ENCODE measurements at regions not wholly inside any gene's neighbourhood (a gene's known extent, or its start where the extent isn't known, plus 50 kb on each side); places are given as distances from the start of the nearest gene placed in this dataset.
A peak's percentile ranks its signal among the peaks of the same experiment; 100 is the strongest.

DNA sequence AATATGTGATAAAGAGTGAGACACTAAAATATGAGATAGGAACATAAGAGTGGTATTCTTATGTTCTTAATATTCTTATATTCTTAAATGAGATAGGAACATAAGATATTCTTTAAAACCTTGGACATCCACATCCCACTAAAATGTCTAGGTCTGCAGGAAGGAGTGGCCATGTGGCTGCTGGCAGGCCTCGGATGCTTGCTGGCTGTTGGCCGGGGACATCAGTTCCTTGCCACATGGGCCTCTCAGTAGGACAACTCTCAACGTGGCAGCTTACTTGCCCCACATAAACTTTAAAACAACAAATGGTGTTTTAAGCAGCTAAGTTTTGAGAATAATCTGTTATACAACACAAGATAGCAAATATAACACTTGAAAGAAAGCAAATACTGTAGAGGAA is 240.1 kb downstream of the CASP12 start:
- Mint-ChIP-seq H3K4me1 (peaks cover 12% of the 10 kb centered on the region), H3K27me3 (no peaks in the 10 kb centered on the region), H3K27ac (ENCODE audit: low read depth) (no peak overlapping the region), H3K4me3 (no peak overlapping the region), H3K36me3 (ENCODE audit: insufficient read depth) (peaks cover 3% of the 10 kb centered on the region), H3K9me3 (no peaks in the 10 kb centered on the region)
- DNase-seq (ENCODE audit: low spot score in 2 of 2), result no peak
- ATAC-seq (replicated peaks; ENCODE audit: extremely low read depth, poor library complexity, severe bottlenecking), result no peak

DNA sequence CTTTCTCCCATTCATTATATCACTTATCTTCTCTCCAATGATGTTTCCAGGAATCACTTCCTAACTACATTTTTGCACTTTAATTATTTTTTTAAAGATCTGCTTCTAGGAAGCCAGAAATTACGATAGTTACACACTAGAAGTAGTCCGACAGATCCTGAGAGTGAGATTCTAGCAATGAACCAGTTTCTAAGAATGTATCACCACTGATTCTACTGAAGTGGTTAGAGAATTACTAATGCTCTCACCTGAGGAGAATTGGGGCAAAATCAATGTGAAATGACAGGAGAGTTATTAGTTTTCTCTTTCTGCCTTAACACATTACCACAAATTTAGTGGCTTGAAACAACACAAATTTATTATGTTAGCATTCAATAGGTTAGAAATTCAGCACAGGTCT is 241.2 kb downstream of the CASP12 start:
- no peaks in the 10 kb centered on the region for H3K27me3 Mint-ChIP-seq
- DNase-seq (ENCODE audit: low spot score in 2 of 2), result no peak
- H3K4me3 Mint-ChIP-seq, result no peak overlapping the region
- H3K4me1 Mint-ChIP-seq, result peaks cover 17% of the 10 kb centered on the region
- no peaks in the 10 kb centered on the region for H3K9me3 Mint-ChIP-seq
- no peak overlapping the region for H3K27ac Mint-ChIP-seq (ENCODE audit: low read depth)
- peaks cover 3% of the 10 kb centered on the region for H3K36me3 Mint-ChIP-seq (ENCODE audit: insufficient read depth)
- ATAC-seq (replicated peaks; ENCODE audit: extremely low read depth, poor library complexity, severe bottlenecking), result no peak

DNA sequence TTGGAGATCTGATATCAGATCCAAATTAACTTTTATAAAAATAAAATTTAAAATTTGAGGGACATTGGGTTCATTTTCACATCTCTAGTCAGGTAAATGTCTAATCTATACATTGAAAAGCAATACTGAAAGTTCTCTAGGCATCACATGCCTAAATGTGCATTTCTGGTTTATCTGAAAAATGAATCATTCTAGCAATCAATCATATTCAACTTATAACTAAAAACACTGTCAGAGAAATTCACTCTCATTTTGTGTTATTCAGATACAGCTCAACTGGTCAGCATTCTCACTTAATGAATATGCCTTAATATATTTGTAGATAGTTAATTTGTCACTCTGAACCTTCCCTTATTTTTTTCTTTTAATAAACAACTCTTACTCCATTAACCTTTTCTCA is 243.2 kb downstream of the CASP12 start:
- H3K4me1 Mint-ChIP-seq, result peaks cover 17% of the 10 kb centered on the region
- no peak overlapping the region for H3K27ac Mint-ChIP-seq (ENCODE audit: low read depth)
- H3K9me3 Mint-ChIP-seq, result no peaks in the 10 kb centered on the region
- H3K4me3 Mint-ChIP-seq, result no peak overlapping the region
- ATAC-seq (replicated peaks; ENCODE audit: extremely low read depth, poor library complexity, severe bottlenecking) (no peak), DNase-seq (ENCODE audit: low spot score in 2 of 2) (no peak)
- H3K36me3 Mint-ChIP-seq (ENCODE audit: insufficient read depth), result peaks cover 3% of the 10 kb centered on the region
- no peaks in the 10 kb centered on the region for H3K27me3 Mint-ChIP-seq

DNA sequence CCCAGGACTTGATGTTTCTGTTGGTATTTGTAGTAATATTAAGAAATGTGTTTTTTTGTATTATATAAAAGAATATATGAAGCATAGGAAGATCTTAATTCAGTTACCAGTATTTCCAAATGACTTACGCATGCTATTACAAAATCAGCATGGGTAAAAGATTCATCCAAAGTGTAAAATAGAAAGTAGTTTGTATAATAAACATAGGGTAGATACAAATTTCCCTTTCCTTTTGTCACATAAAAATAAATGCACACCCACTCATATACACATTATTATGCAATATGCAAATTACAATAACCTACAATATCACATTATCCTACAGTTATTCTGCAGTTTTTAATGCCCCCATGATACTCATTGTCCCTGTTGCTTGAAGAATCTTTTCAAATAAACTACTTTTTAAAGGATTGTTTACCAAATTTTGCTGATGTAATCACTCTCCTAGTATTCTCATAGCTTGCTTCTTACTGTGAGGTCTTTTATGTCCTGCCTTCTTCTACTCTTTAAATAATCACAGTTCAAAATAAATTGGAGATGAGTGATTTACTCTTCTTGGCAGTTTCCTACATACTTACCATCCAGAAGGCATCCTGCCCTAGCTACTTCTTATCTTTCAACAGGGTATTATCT is 244.0 kb downstream of the CASP12 start:
- ATAC-seq (replicated peaks; ENCODE audit: extremely low read depth, poor library complexity, severe bottlenecking) (no peak), DNase-seq (ENCODE audit: low spot score in 2 of 2) (no peak)
- peaks cover 17% of the 10 kb centered on the region for H3K4me1 Mint-ChIP-seq
- no peak overlapping the region for H3K4me3 Mint-ChIP-seq
- no peaks in the 10 kb centered on the region for H3K9me3 Mint-ChIP-seq
- no peaks in the 10 kb centered on the region for H3K27me3 Mint-ChIP-seq
- peak overlapping the region; percentile 39 for H3K27ac Mint-ChIP-seq (ENCODE audit: low read depth)
- peaks cover 3% of the 10 kb centered on the region for H3K36me3 Mint-ChIP-seq (ENCODE audit: insufficient read depth)

DNA sequence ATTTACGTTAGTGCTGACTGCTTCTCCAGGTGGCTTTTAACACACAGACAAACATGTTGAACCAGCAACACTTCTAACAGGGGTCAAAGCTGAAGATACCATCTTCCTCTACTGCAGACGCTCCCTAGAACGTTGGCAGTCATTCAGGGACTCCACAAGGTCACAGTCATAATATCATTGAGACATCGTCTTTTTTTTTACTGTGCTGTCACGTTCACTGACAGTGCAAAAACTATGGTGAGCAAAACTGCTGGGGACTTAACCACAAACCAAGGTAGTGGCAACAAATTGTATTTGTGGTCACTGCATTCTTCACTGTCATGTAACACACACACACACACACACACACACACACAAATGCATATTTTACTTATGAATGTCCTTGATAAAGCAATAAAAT is 244.9 kb downstream of the CASP12 start:
- Mint-ChIP-seq H3K9me3 (no peaks in the 10 kb centered on the region), H3K4me1 (peaks cover 17% of the 10 kb centered on the region), H3K27me3 (no peaks in the 10 kb centered on the region), H3K4me3 (peak overlapping the region; percentile 57), H3K36me3 (ENCODE audit: insufficient read depth) (peaks cover 3% of the 10 kb centered on the region), H3K27ac (ENCODE audit: low read depth) (no peak overlapping the region)
- DNase-seq (ENCODE audit: low spot score in 2 of 2) (peak in 1 of 2 donors; percentile 22), ATAC-seq (replicated peaks; ENCODE audit: extremely low read depth, poor library complexity, severe bottlenecking) (peak; percentile 85)

DNA sequence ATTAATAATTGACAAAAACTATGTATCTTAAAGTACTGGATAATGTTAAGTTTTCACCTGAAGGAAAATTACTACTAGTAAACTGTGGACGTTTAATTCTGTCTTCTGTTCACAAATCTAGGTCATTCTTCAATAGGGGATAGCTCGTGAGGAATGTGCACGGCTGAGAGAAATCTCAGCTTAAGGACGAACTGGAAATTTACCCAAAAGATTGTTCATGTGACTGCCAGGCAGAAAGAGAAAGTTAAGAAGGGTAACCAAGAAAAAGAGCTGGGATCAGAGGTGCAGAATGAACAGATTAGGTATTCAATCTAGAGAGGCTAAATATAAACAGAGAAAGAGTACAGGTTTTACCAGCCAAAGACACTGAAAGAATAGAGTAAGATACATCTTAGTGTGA is 245.3 kb downstream of the CASP12 start:
- H3K27ac Mint-ChIP-seq (ENCODE audit: low read depth), result no peak overlapping the region
- peak overlapping the region; percentile 57 for H3K4me3 Mint-ChIP-seq
- no peaks in the 10 kb centered on the region for H3K9me3 Mint-ChIP-seq
- no peak for ATAC-seq (replicated peaks; ENCODE audit: extremely low read depth, poor library complexity, severe bottlenecking)
- H3K4me1 Mint-ChIP-seq, result peaks cover 17% of the 10 kb centered on the region
- no peak for DNase-seq (ENCODE audit: low spot score in 2 of 2)
- H3K27me3 Mint-ChIP-seq, result no peaks in the 10 kb centered on the region
- peaks cover 3% of the 10 kb centered on the region for H3K36me3 Mint-ChIP-seq (ENCODE audit: insufficient read depth)

DNA sequence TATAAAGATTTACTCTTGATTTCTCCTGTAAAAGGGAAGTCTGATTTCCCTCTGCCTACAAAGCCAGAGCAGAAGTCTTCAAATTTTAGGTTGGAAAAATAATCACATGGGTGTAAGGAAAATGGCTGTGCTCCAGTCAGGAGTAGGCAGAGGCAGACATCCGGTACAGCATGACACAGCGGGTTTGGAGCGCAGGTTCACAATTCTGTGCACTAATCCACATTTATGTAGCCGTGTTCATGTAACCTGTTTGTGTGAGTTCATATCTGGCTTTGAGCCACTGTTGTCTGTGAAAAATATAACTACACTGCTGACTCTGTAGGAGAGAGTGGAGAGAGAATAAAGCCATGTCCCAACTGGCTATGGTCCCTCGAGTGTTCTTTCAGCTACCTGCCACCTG is 248.0 kb downstream of the CASP12 start:
- no peak overlapping the region for H3K4me3 Mint-ChIP-seq
- H3K4me1 Mint-ChIP-seq, result peaks cover 17% of the 10 kb centered on the region
- H3K36me3 Mint-ChIP-seq (ENCODE audit: insufficient read depth), result peaks cover 3% of the 10 kb centered on the region
- no peaks in the 10 kb centered on the region for H3K9me3 Mint-ChIP-seq
- no peak for DNase-seq (ENCODE audit: low spot score in 2 of 2)
- no peaks in the 10 kb centered on the region for H3K27me3 Mint-ChIP-seq
- H3K27ac Mint-ChIP-seq (ENCODE audit: low read depth), result no peak overlapping the region
- ATAC-seq (replicated peaks; ENCODE audit: extremely low read depth, poor library complexity, severe bottlenecking), result no peak

DNA sequence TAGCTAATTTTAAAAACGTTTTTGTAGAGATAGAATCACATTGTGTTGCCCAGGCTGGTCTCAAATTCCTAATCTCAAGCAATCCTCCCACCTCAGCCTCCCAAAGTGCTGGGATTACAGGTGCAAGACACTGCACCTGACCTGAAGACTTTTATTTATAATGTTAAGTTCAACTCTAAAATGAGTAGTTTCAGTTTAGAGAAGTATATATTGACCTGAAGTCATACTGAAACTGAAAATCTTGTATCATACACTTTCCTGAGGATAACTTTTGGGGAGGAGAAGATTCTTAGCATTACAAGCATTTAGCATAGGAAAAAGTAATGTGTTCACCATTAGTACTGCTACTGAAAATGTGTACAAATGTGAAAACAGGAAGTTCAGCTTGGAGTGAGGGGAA is 249.3 kb downstream of the CASP12 start:
- Mint-ChIP-seq H3K4me1 (peaks cover 11% of the 10 kb centered on the region), H3K36me3 (ENCODE audit: insufficient read depth) (peaks cover 3% of the 10 kb centered on the region), H3K27ac (ENCODE audit: low read depth) (no peak overlapping the region), H3K4me3 (no peak overlapping the region), H3K27me3 (no peaks in the 10 kb centered on the region), H3K9me3 (no peaks in the 10 kb centered on the region)
- DNase-seq (ENCODE audit: low spot score in 2 of 2) (no peak), ATAC-seq (replicated peaks; ENCODE audit: extremely low read depth, poor library complexity, severe bottlenecking) (no peak)

DNA sequence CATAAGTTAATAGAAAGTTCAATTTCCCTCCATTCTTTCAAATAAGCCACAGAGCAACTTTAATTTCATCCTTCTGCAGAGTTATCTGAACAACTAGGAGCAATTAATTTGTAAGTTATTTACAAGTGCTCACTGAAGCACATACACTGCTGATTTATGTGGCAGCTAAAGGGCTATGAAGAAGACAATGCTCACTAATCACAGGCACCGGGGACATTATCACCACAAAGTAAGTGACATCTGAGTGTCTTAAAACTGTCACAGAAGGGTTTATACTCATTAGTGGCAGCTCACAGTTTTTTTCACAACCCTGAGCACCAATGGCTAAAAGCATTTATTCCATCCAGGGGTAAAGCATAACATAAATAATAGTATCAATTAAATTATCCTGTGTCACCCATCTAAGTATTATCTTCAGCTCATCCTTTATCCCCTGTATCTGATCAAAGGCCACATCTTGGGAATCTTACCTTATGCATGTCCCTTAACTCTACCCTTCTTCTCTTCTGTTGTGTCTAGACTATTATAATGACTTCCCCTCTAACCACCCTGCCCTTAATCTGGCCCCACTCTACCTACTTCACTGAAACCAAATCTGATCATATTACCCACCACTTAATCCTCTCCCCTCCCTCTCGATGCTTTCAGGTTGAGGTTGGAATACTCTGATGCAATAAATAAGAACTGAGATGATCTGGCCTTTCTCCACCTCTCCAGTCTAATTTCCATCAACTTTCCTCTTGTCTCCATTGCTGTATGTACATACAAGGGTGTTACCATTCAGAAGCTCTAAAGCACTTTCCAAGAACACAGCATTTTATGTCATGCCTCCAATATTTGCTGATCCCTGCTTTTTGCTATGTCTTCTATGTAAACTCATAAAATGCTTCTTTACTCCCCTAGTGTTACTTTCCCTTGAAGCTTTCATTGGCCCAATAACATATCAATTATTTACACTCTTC is 252.7 kb downstream of the CASP12 start:
- no peaks in the 10 kb centered on the region for H3K9me3 Mint-ChIP-seq

DNA sequence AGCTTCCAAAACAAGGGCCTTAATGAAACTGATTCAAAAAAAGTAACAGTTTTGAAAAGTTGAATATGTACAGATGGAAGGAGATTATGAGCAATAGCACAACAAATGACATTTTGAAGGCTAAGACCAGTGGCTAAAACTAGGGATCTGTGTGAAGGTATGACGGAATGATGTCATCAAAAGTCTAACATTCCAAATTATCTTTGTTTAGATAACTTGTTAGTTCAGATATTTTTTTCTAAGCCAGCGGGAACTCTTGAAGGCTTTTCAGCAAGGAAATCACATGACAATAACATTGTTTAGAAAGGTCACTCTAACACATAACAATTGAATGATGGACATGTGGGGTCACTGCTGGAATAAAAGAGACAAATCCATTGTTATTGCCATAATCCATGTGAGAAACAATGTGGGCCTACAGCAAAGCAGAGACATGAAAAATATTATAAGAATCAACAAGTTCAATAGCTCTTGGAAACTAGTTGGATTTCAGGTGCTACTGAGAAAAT is 260.5 kb downstream of the CASP12 start:
- no peak for DNase-seq (ENCODE audit: low spot score in 2 of 2)
- Mint-ChIP-seq H3K27ac (ENCODE audit: low read depth) (no peak overlapping the region), H3K4me1 (no peaks in the 10 kb centered on the region), H3K4me3 (no peak overlapping the region), H3K36me3 (ENCODE audit: insufficient read depth) (no peaks in the 10 kb centered on the region), H3K27me3 (no peaks in the 10 kb centered on the region), H3K9me3 (no peaks in the 10 kb centered on the region)
- ATAC-seq (replicated peaks; ENCODE audit: extremely low read depth, poor library complexity, severe bottlenecking), result no peak

More for the DNA sequence above, 252.7 kb downstream of the CASP12 start:
- Mint-ChIP-seq H3K4me3 (no peak overlapping the region), H3K27ac (ENCODE audit: low read depth) (no peak overlapping the region), H3K4me1 (no peaks in the 10 kb centered on the region), H3K36me3 (ENCODE audit: insufficient read depth) (no peaks in the 10 kb centered on the region), H3K27me3 (no peaks in the 10 kb centered on the region)
- ATAC-seq (replicated peaks; ENCODE audit: extremely low read depth, poor library complexity, severe bottlenecking), result no peak
- no peak for DNase-seq (ENCODE audit: low spot score in 2 of 2)

DNA sequence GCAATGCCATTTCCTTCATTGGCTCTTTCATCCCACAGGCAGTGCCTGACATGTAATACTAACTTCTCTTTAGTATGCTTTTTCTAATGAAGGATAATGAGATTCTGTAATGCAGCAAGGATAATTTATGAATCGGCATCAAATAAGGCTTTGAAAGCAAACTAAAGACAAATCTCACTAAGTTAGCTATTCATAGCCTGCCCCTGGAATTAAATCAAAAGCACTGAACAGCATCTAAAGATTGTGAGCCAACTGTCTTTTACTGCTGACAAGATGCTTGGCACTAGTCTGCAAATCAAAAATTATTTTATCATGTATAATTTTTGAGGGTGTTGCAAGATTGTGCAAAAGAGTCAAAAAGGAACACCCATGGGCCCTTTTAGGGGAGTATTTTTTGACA is 265.0 kb downstream of the CASP12 start:
- Mint-ChIP-seq H3K27me3 (no peaks in the 10 kb centered on the region), H3K4me3 (no peak overlapping the region), H3K27ac (ENCODE audit: low read depth) (no peak overlapping the region), H3K9me3 (no peaks in the 10 kb centered on the region), H3K4me1 (no peaks in the 10 kb centered on the region), H3K36me3 (ENCODE audit: insufficient read depth) (no peaks in the 10 kb centered on the region)
- DNase-seq (ENCODE audit: low spot score in 2 of 2) (no peak), ATAC-seq (replicated peaks; ENCODE audit: extremely low read depth, poor library complexity, severe bottlenecking) (no peak)

DNA sequence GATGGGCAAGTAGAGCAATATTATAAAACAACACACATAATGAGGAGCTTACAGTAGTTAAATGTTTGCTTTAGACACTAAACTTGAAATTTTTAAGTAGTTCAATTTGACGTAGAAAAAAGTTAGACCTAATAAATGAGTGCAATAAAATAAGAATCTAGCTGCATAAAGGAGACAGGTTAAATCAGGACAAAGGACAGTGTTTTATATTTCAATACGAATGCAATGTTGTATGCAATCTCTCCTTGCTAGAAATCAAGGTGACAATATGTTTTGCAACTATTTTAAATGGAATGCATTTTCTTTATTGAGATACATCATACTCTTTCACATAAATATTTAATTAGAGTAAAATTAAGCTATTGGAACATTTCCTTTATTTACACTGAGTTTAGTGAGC is 267.9 kb downstream of the CASP12 start:
- Mint-ChIP-seq H3K4me1 (no peaks in the 10 kb centered on the region), H3K9me3 (no peaks in the 10 kb centered on the region), H3K36me3 (ENCODE audit: insufficient read depth) (no peaks in the 10 kb centered on the region), H3K4me3 (no peak overlapping the region), H3K27ac (ENCODE audit: low read depth) (no peak overlapping the region), H3K27me3 (no peaks in the 10 kb centered on the region)
- DNase-seq (ENCODE audit: low spot score in 2 of 2), result no peak
- ATAC-seq (replicated peaks; ENCODE audit: extremely low read depth, poor library complexity, severe bottlenecking), result no peak

DNA sequence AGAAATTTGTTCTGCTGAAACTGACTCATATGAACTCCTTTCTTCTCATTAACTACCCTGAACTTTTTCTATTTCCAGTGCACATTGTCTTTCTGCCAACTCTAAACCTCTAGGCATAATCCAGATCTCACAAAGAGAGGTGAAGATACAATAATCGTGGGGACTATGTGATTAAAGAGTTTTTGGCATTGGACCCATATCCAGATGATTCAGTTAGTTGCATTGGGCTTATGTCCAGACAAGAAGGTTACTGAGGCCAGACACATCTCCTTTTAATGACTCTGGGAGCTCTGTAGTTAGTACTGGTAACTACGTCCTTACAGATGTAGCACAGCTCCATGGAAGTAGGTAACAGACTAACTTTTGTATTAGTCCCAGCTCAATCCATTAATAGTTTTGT is 273.0 kb downstream of the CASP12 start:
- ATAC-seq (replicated peaks; ENCODE audit: extremely low read depth, poor library complexity, severe bottlenecking) (no peak), DNase-seq (ENCODE audit: low spot score in 2 of 2) (no peak)
- no peaks in the 10 kb centered on the region for H3K27me3 Mint-ChIP-seq
- H3K9me3 Mint-ChIP-seq, result no peaks in the 10 kb centered on the region
- H3K36me3 Mint-ChIP-seq (ENCODE audit: insufficient read depth), result no peaks in the 10 kb centered on the region
- no peaks in the 10 kb centered on the region for H3K4me1 Mint-ChIP-seq
- no peak overlapping the region for H3K4me3 Mint-ChIP-seq
- no peak overlapping the region for H3K27ac Mint-ChIP-seq (ENCODE audit: low read depth)

Measured in central memory CD8-positive, alpha-beta T cell (primary cell).